A549 (cell line): ENCODE measurements at regions not wholly inside any gene's neighbourhood (a gene's known extent, or its start where the extent isn't known, plus 50 kb on each side); places are given as distances from the start of the nearest gene placed in this dataset.

ENCODE experiments used
- ATAC-seq, 2 experiments: fragments of 200-7000 bp in 1 of 2; fragments of >200 bp in 1 of 2; cut with Nextera tagmentation in 1 of 2; cut with Tn5 transposase in 1 of 2; 3 replicates each; pipeline versions ENCODE4 v1.8.0 to v1.9.1; 2018 to 2020; ENCODE audit warnings: mild to moderate bottlenecking in 1 of 2, moderate library complexity in 1 of 2
- CTCF ChIA-PET: fragments of 300-600 bp; sonication (Branson Sonifier 250); formaldehyde crosslinking; extraction: SDS; loops from one replicate; lab custom pipeline; 2021; ENCODE audit warnings: antibody characterized with exemption, inconsistent platforms; lab: Yijun Ruan, JAX
- POLR2A ChIA-PET: fragments of 350-600 bp; formaldehyde crosslinking; extraction: SDS; loops from one replicate; lab custom pipeline; 2021; ENCODE audit warnings: antibody characterized with exemption, inconsistent platforms; lab: Yijun Ruan, JAX
- DNase-seq, 2 experiments: peaks; one replicate each; pipeline versions ENCODE4 v3.0.0 to v3.0.0-alpha.2; 2011 to 2016; ENCODE audit warnings: low read depth in 1 of 2, low spot score in 1 of 2
- FAIRE-seq: peaks from 2 replicates; lab custom pipeline; 2011; peaks lifted over from hg19 to GRCh38; lab: Jason Lieb, UNC
- H3K27ac ChIP-seq, 2 experiments: fragments of >200 bp; sonication (Bioruptor Twin); formaldehyde crosslinking; 3 replicates each; pipeline ENCODE4 v1.5.1; 2016 to 2017
- H3K4me1 ChIP-seq: fragments of >200 bp; sonication (Bioruptor Twin); formaldehyde crosslinking; 3 replicates; pipeline ENCODE4 v1.6.1; 2016
- H3K4me2 ChIP-seq: fragments of >200 bp; sonication (Bioruptor Twin); formaldehyde crosslinking; 3 replicates; pipeline ENCODE4 v1.6.1; 2016
- H3K4me3 ChIP-seq: fragments of >200 bp; sonication (Bioruptor Twin); formaldehyde crosslinking; 3 replicates; pipeline ENCODE4 v1.5.1; 2016
- H3K9me3 ChIP-seq: fragments of >200 bp; sonication (Bioruptor Twin); formaldehyde crosslinking; 3 replicates; pipeline ENCODE4 v1.6.1; 2016
- ATOH8 ChIP-seq: fragments of 250-450 bp; sonication (Bioruptor Pico); IDR thresholded peaks from 2 replicates; pipeline ENCODE4 v1.5.0; 2020; ENCODE audit warnings: low read depth, mild to moderate bottlenecking, moderate library complexity
- BCL3 ChIP-seq: fragments of >200 bp; sonication (Bioruptor Twin); formaldehyde crosslinking; IDR thresholded peaks from 3 replicates; pipeline ENCODE4 v1.6.1; 2016
- CBX2 ChIP-seq: fragments of 200-600 bp; sonication (generic); IDR thresholded peaks from 2 replicates; pipeline ENCODE4 v1.6.1; 2016; ENCODE audit warnings: low read depth, mild to moderate bottlenecking, borderline replicate concordance
- CBX8 ChIP-seq: fragments of 200-600 bp; sonication (generic); IDR thresholded peaks from 2 replicates; pipeline ENCODE4 v1.6.1; 2016
- CHD2 ChIP-seq: fragments of 150-350 bp; IDR thresholded peaks from 2 replicates; pipeline ENCODE4 v1.6.1; 2014; ENCODE audit warnings: low read length; ENCODE audit not compliant: partially characterized antibody
- CTCF ChIP-seq: fragments of >200 bp; sonication (Bioruptor Twin); formaldehyde crosslinking; IDR thresholded peaks from 3 replicates; pipeline ENCODE4 v1.5.1; 2016
- EHF ChIP-seq: fragments of 250-450 bp; sonication (Bioruptor Pico); IDR thresholded peaks from 2 replicates; pipeline ENCODE4 v1.5.0; 2020; ENCODE audit warnings: mild to moderate bottlenecking
- EHMT2 ChIP-seq: fragments of 200-600 bp; sonication (generic); IDR thresholded peaks from 2 replicates; pipeline ENCODE4 v1.6.1; 2016; ENCODE audit warnings: antibody characterized with exemption, low read depth, mild to moderate bottlenecking, moderate library complexity
- FOSL2 ChIP-seq, 2 experiments: fragments of 450-650 bp in 1 of 2; fragments of >200 bp in 1 of 2; sonication (Bioruptor Twin) in 1 of 2; formaldehyde crosslinking; IDR thresholded peaks; 2 replicates each; pipeline versions ENCODE4 v1.5.0 to v1.6.1; 2016 to 2020; ENCODE audit warnings: mild to moderate bottlenecking in 1 of 2, moderate library complexity in 1 of 2
- HDAC2 ChIP-seq: fragments of 200-600 bp; sonication (generic); IDR thresholded peaks from 2 replicates; pipeline ENCODE4 v1.6.1; 2016
- HES2 ChIP-seq: fragments of >200 bp; sonication (Bioruptor Twin); formaldehyde crosslinking; IDR thresholded peaks from 2 replicates; pipeline ENCODE4 v1.6.1; 2016
- HEYL ChIP-seq: fragments of 250-450 bp; sonication (Bioruptor Pico); IDR thresholded peaks from 2 replicates; pipeline ENCODE4 v1.8.0; 2021; ENCODE audit warnings: mild to moderate bottlenecking, moderate library complexity
- HMGXB4 ChIP-seq: fragments of 250-450 bp; sonication (Bioruptor Pico); IDR thresholded peaks from 2 replicates; pipeline ENCODE4 v1.5.0; 2021; ENCODE audit warnings: mild to moderate bottlenecking, moderate library complexity, borderline replicate concordance
- JUN ChIP-seq, 2 experiments: fragments of >200 bp; sonication (Bioruptor Twin); formaldehyde crosslinking; IDR thresholded peaks; 2 replicates in 1 of 2; 3 replicates in 1 of 2; pipeline ENCODE4 v1.6.1; 2016 to 2017
- KDM5A ChIP-seq: fragments of 200-600 bp; sonication (generic); IDR thresholded peaks from 2 replicates; pipeline ENCODE4 v1.6.1; 2016; ENCODE audit warnings: antibody characterized with exemption, mild to moderate bottlenecking
- MAFK ChIP-seq: fragments of 450-650 bp; IDR thresholded peaks from 2 replicates; pipeline ENCODE4 v1.6.1; 2014; ENCODE audit not compliant: partially characterized antibody
- MAZ ChIP-seq: fragments of 150-350 bp; IDR thresholded peaks from 2 replicates; pipeline ENCODE4 v1.6.1; 2014; ENCODE audit warnings: antibody characterized with exemption, low read depth, low read length, borderline replicate concordance
- PBX3 ChIP-seq: IDR thresholded peaks from 2 replicates; pipeline ENCODE4 v1.6.1; 2012
- PHF8 ChIP-seq: fragments of 200-600 bp; sonication (generic); IDR thresholded peaks from 2 replicates; pipeline ENCODE4 v1.6.1; 2016; ENCODE audit warnings: low read depth, mild to moderate bottlenecking, antibody characterized with exemption, moderate library complexity, borderline replicate concordance
- POLR2AphosphoS2 ChIP-seq: conservative IDR thresholded peaks from 2 replicates; pipeline ENCODE4 v1.6.1; 2012; ENCODE audit warnings: low read length, improper control_type of control experiment, inconsistent platforms
- REST ChIP-seq: fragments of 200-600 bp; sonication (generic); IDR thresholded peaks from 2 replicates; pipeline ENCODE4 v1.6.1; 2016; ENCODE audit warnings: antibody characterized with exemption, mild to moderate bottlenecking, moderate library complexity
- RFX5 ChIP-seq: fragments of 450-650 bp; IDR thresholded peaks from 2 replicates; pipeline ENCODE4 v1.7.1; 2014; ENCODE audit warnings: antibody characterized with exemption, mild to moderate bottlenecking, moderate library complexity
- SREBF2 ChIP-seq: fragments of 450-650 bp; IDR thresholded peaks from 2 replicates; pipeline ENCODE4 v1.6.1; 2014; ENCODE audit warnings: mild to moderate bottlenecking, moderate library complexity
- TFCP2L1 ChIP-seq: fragments of 250-450 bp; sonication (Bioruptor Pico); IDR thresholded peaks from 2 replicates; pipeline ENCODE4 v1.5.0; 2021; ENCODE audit warnings: mild to moderate bottlenecking
- USF2 ChIP-seq: fragments of 450-650 bp; IDR thresholded peaks from 2 replicates; pipeline ENCODE4 v1.6.1; 2014; ENCODE audit warnings: antibody characterized with exemption
- ZNF302 ChIP-seq: fragments of 250-450 bp; sonication (Bioruptor Pico); IDR thresholded peaks from 2 replicates; pipeline ENCODE4 v1.9.0; 2021; ENCODE audit warnings: inconsistent platforms, mild to moderate bottlenecking, moderate library complexity
- WGBS: methylation state at CpG from one replicate; pipeline ENCODE4 v1.1.6; 2017; ENCODE audit errors: missing lambda C conversion rate; 5-methylcytosine and 5-hydroxymethylcytosine counted together

- FAIRE-seq (no peak), ATAC-seq (no peak), DNase-seq (no peak)
- Histone ChIP-seq H3K4me2 (no peak overlapping the region), H3K9me3 (no peaks in the 10 kb centered on the region), H3K4me1 (no peaks in the 10 kb centered on the region), H3K27ac (no peak overlapping the region), H3K4me3 (no peak overlapping the region)
- POLR2A ChIA-PET = no interaction called here
- TF ChIP-seq HES2 (no peak), HMGXB4 (no peak), ATOH8 (no peak), TFCP2L1 (no peak), CBX8 (no peak), ZNF302 (CRISPR knock-in tag) (no peak), EHF (CRISPR knock-in tag) (no peak), MAZ (no peak), JUN (IDR thresholded peaks at IDR 0.05) (no peak), HDAC2 (no peak)
- CTCF ChIA-PET = no interaction called here
- WGBS = 23% methylated on average over 6 of the region's 6 CpGs
These were observed 255.1 kb upstream of the LDB2 start for GRCh38 chr4:17153572-17153971.

- FAIRE-seq = no peak
- CTCF ChIA-PET = no interaction called here
- H3K27ac ChIP-seq = no peak overlapping the region
- TF ChIP-seq HES2 (no peak), SREBF2 (no peak), CHD2 (no peak), KDM5A (no peak), POLR2AphosphoS2 (no peak), FOSL2 (IDR thresholded peaks at IDR 0.05) (no peak), FOSL2 (CRISPR knock-in tag; IDR thresholded peaks at IDR 0.05) (no peak), CTCF (no peak), CBX2 (no peak), MAFK (no peak), HDAC2 (no peak), RFX5 (no peak), BCL3 (no peak), EHMT2 (no peak), USF2 (no peak), PHF8 (no peak), HEYL (CRISPR knock-in tag) (no peak), REST (no peak), PBX3 (no peak)
These were observed 254.6 kb upstream of the LDB2 start for GRCh38 chr4:17152941-17153540.

More at GRCh38 chr4:17152941-17153540, 254.6 kb upstream of the LDB2 start:
- Histone ChIP-seq H3K4me1 (no peaks in the 10 kb centered on the region), H3K9me3 (no peaks in the 10 kb centered on the region), H3K4me2 (no peak overlapping the region), H3K4me3 (no peak overlapping the region)
- DNase-seq (no peak), ATAC-seq (no peak)
- POLR2A ChIA-PET = no interaction called here
- 16% methylated on average over 6 of the region's 6 CpGs for WGBS
